ENCODE measurements at regions not wholly inside any gene's neighbourhood (a gene's known extent, or its start where the extent isn't known, plus 50 kb on each side); places are given as distances from the start of the nearest gene placed in this dataset.

DNA sequence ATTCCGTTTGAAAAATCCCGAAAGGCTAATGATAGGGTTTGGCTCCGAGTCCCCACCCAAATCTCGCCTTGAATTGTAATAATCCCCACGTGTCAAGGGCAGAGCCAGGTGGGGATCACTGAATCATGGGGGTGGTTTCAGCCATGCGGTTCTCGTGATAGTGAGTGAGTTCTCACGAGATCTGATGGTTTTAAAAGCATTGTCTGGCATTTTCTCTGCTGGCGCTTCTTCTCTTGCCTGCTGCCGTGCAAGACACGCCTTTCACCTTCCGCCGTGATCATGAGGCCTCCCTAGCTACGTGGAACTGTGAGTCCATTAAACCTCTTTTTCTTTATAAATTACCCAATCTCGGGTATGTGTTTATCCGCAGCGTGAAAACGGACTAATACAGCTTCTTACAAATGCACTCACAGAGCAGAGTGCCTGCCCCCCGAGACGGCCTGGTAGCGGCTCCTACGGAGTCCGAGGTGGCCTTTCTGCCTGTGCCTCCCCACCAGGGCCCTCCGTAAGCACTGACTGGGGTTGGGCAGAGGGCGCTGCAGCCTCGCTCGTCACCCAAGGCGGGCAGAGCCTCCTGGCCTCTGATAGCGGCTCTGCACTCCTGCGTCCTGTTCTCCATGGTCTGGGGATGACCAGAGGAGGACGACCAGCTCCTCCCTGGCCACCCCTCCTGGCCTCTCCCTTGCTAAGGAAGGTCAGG, 131.7 kb downstream of the FOXL1 start:
- DNase-seq (ENCODE audit: extremely low spot score, insufficient read length, low read depth) (no peak), FAIRE-seq (no peak)

DNA sequence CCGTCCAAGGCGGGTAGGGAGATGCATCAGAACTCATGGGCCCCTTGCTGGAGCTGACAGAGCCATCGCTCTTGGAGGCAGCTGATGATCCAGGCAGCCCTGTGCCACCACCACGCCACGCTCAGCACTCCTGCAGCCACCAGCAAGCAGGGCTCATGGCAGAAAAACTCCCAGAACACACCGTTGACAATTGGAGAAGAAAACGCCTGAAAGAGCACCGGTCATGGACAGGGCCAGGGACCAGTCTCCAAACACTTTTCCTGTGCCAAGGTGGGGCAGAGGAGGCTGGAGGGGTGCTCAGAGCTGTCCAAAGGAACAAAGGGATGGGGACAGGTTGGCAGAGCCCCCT, 132.2 kb downstream of the FOXL1 start:
- no peak for DNase-seq (ENCODE audit: extremely low spot score, insufficient read length, low read depth)
- FAIRE-seq: no peak

DNA sequence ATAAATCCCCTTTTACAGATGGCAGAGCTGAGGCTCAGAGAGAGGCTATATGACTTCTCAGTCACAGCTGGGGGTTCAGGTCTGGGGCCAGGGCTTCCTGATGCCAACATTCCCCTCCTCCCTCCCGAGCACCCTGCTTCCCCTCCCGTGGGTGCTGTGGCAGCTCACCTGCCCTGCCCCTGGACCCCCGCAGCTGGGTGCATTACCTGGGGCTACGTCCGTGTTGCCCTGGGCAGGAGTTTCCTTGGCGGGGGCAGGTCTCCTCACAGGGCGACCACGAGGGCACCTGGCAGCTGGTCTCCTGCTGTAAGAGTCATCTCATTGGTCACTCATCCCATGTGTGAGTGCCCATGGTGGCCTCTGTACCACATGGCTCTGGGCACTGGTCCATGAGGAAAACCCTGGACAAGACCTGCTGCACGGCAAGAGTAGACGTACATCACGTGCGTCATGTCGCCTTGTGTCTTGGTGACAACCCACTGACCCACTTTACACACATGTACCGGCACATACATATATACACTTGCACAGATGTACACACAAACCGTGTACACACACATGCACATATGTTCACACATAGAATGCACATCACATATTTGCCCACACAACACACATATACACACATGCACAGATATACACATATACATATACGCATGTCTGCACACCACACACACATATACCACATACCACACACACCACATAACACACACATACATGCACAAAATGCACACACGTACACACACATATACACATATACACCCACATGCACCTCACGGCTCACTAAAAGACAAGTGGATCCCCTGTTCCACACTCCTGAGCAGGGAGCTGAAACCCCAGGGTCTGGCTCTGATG, 134.0 kb downstream of the FOXL1 start:
- DNase-seq (ENCODE audit: extremely low spot score, insufficient read length, low read depth) (no peak), FAIRE-seq (no peak)

DNA sequence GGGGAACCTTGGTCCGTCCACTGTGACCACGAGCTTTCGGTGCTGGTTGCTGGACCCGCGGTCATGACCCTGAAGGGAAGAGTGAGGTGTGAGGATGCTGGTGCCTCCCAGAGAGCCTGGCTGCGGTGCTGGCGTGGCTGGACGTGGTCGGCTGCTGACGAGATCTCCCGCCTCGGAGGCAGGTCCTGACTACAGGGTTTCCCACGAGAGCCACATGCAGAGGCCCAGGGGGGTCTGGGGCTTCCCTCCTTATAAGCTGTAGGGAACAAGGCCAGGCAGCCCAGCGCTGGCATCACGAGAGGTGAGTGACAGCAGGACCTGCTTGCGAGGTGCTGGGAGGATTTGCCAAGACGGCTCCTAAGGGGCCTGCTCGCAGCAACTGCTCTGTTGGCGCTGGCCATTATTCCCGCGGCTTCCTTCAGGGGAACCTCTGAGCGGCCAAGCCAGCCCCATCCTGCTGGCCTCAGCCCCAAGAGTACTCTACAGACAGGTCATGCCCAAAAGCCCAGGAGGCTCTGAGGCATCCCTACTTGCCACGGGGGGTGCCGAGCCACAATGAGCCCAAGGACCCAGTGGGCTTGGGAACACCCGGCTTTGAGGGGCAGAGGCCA, 134.8 kb downstream of the FOXL1 start:
- DNase-seq (ENCODE audit: extremely low spot score, insufficient read length, low read depth) (no peak), FAIRE-seq (no peak)

DNA sequence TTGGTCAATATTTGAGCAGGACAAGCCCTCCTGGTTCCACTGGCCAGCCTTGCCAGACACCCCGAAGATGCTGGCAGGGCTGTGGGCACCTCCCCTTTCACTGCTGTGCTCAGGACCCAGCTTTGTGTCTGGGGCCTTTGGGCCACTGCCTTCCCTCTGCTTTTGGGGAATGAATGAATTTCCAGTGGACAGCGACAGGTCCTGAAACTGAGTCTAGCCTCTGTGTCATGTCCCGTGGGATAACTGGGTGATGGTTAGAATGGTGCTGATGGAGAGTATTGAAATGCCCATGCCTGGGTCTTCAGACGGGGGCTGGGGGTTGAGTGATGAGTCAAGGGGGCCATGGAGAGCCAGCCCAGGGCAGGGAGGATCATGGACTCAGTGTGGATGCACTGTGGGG, 135.8 kb downstream of the FOXL1 start:
- FAIRE-seq (no peak), DNase-seq (ENCODE audit: extremely low spot score, insufficient read length, low read depth) (no peak)

DNA sequence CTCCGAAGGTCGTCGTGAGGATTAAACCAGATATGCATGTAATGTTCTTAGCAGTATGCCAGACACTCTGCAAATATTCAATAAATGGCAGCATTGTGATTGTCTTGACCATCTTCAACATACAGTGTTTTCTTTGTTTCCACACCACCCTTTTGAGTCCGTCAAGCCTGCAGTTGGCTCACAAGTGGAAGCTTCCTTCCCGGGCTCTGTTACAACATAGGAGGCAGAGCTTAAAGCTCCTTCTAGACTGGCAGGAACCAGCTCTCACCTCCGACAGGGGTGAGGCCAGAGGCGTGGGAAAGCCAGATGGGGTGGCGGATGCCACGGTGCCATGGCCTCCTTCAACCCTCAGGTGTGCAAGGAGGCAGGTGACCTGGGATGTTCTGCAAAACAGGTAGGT, 138.3 kb downstream of the FOXL1 start:
- FAIRE-seq (no peak), DNase-seq (ENCODE audit: extremely low spot score, insufficient read length, low read depth) (no peak)

DNA sequence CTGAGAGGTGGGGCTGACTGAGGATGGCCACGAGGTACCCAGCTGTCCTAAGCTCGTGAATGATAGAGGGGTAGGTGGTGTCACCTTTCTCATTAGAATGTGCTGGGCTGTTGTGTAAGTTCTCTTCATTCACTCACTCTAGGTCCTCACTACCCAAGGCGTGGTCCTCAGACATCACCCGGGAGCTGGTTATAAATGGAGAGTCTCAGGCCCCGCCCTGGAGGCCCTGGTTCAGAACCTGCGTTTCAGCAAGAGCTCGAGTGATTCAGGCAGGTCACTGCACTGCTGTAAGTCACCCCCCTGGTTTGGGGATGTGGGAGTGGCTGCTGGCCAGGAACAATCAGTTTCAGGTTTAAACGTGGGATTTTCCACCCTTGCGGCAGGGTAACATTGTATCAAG, 139.8 kb downstream of the FOXL1 start:
- FAIRE-seq (peak; percentile 74), DNase-seq (ENCODE audit: extremely low spot score, insufficient read length, low read depth) (no peak)

DNA sequence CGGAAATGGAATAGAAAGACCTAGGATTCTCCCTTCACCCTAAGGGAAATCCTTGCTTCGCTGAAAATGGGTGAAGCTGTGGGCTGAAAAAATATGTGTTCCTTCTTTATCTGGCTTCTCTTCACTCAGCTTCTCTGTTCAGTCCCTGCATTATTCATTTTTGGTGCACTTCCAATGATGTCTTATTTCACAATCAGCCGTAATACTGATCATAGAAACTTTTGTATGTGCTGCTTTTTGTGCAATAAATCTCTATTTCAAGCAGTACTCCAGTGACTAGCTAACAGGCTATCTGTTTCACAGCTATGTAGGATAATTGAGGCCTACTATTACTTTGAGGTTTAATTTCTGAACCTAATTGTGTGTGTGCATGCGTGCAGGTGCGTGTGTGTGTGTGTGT, 144.6 kb downstream of the FOXL1 start:
- FAIRE-seq (no peak), DNase-seq (ENCODE audit: extremely low spot score, insufficient read length, low read depth) (no peak)

DNA sequence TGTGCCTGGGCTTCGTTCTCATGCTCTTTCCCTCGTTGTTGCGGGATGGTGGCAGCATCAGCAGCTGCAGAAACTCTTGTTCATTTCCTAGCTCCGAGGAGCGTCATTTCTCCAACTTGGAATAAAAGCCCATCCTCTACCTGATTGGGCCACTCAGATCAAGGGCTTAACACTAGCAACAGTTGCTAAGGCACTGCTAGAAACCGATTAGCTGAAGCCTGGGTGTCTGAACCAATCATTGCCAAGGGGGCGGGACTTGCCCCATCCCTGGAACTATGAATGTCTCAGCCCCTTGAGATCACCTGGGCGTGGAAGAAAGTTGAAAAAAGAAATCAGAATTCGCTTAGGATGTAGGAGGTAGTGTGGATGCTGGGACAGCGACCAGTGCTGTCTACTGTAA, 145.3 kb downstream of the FOXL1 start:
- no peak for DNase-seq (ENCODE audit: extremely low spot score, insufficient read length, low read depth)
- no peak for FAIRE-seq

DNA sequence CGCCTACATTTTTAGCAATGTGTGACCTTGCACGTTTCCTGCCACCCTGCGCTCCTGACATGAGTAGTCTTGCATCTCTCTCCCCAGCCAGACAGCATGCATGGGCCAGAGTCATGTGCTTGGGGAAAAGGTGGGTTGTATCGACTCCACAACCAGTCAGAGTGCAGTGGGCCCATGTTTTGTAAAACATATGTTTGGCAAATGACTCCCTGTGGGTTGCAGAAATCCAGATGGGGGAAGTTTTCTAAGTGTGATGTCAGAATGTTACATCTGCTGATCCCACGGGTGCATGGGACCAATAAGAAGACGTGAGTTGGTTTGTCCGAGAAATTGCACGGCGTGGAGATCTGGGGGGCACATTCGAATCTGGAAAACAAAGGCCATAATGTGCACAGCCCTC, 147.1 kb downstream of the FOXL1 start:
- FAIRE-seq (no peak), DNase-seq (ENCODE audit: extremely low spot score, insufficient read length, low read depth) (no peak)

DNA sequence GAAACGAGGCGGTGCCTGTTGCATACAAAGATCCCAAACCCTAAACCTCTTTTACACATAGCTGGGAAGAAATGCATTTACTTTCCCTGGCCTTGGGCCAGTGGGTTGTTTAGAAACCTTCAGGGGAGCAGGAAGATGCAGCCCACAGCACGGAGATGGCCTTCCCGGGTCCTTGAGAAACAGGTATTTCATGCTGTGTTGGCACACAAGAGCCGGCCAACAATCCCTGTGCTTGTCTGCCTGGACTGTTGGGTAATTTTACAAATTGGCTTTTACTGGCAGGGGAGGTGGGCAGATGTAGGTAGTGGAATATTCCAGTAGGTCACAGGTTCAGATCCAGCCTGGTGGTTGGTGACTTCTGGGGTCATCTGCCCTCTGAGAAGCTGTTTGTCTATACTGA, 148.0 kb downstream of the FOXL1 start:
- no peak for FAIRE-seq

DNA sequence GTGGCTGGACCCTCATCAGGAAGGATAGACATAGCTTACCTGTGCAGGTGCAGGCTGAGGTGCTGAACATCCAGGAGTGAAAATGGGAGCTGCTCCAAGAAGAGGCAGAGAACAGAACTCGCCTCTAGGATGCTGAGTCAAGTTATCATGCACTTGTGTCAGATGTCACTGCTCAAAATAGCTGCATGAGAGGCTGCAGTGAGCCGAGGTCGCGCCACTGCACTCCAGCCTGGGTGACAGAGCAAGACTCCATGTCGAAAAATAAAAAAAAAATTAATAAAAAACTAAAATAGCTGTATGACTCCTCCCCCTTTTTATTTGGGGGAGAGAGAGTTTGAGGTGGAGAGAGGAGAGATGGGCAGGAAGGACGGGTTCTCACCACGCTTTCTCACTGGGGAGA, 148.8 kb downstream of the FOXL1 start:
- no peak for FAIRE-seq
- DNase-seq (ENCODE audit: extremely low spot score, insufficient read length, low read depth): no peak

More for the DNA sequence above, 148.0 kb downstream of the FOXL1 start:
- DNase-seq (ENCODE audit: extremely low spot score, insufficient read length, low read depth): no peak

DNA sequence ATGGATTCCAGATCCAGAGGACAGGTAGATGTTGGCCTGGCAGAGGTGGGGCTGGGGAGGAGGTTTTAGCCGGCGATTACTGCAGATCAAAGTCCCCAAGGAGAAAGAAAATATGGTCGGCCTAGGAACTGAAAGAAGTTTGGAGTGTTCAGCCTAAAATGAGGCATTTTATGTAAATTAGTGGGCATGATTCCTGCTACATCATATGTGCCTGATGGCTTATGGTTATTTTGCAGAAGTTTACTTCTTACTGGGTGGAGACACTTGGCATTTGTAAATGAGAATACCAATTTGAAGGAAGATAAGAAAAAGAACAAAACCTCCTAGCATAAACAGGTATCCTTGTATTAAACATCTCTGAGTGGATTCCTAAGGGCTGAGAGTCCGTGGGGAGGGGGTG, 149.3 kb downstream of the FOXL1 start:
- DNase-seq (ENCODE audit: extremely low spot score, insufficient read length, low read depth) (no peak), FAIRE-seq (no peak)

DNA sequence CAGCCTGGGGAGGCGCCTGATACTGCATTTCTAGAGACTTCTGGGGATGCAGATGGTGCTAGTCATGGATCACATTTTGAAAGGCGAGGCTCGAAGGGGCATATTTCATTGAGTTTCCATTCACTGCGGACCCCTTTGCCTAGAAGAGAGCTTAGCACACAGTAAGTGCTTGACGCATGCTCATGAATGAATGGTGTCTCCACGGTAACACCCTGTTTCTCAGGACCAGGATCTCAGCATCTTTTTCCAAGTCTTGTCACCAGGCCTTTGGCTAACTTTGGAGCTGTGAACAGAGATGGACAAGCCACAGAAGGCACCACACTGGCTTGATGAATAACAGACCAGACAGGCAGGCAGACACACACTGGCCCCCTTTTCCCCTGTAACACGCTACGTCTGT, 151.3 kb downstream of the FOXL1 start:
- DNase-seq (ENCODE audit: extremely low spot score, insufficient read length, low read depth) (no peak), FAIRE-seq (no peak)

DNA sequence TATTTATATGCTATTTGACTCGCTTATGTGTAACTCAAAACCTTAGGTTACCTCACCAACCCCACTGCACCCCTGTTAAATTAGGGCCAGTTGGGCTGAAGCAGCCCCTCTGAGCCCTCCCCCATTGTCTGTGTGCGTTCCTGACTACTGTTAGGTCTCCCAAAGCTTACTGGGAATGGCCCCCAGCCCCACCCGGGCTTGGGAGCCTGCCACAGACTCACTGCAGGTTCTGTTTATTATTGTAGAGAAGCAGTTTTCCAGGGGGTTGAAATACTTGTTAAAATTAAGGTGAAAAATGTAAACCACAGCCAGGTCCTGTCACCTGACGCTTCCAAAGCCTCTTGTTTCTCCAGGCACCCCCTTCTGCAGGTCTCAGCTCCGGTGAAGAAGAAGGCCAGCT, 151.7 kb downstream of the FOXL1 start:
- FAIRE-seq (no peak), DNase-seq (ENCODE audit: extremely low spot score, insufficient read length, low read depth) (no peak)

DNA sequence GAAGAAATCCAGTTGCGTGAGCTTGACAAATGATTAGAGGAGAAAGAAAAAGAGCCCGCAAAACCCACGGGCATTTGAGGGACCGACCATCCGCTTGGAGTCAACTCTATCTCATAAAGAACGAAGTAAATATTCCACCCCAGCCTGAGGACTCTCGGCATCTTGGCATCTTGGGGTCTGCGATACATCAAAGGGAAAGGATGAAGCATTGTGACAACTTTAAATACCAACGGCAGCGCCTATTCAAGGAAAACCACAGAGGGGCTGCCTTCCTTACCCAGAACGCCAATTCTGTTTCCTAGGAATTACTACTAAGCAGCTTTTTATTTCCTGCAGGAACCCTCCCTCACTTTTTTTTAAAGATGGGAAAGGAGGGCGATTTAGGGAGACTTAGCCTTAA, 152.2 kb downstream of the FOXL1 start:
- FAIRE-seq (no peak), DNase-seq (ENCODE audit: extremely low spot score, insufficient read length, low read depth) (no peak)

DNA sequence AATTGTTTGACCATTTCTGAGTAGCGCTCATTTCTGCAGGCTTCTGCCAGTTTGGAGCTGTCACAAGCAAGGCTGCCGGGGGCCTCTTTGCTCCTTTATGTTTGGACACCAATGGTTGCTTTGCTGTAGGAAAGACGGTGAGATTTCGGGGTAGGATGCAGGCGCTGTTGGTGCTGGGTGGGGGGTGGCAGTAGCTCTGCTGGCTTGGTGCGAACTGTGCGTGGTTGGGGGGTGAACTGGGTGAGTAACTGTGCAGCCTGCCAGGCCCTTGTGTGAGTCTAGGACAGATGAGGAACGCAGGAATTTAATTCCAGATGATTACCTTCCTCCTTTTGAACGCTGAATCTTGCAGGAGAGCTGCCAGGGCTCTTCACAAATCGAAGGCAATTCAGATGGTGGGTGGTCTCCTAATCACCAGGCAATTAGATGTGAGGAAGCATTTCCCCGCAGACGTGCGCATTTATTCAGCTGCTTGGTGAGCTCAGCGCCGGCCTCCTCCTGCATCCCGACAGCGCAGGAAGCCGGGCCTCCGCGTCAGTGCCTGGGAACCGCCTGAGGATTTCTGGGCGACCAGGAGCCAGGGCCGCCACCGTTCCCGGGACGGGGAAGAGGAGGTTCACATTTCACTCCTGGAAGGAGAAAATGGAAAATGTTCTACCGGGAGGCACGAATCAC, 154.4 kb downstream of the FOXL1 start:
- DNase-seq (ENCODE audit: extremely low spot score, insufficient read length, low read depth): no peak
- FAIRE-seq: no peak

DNA sequence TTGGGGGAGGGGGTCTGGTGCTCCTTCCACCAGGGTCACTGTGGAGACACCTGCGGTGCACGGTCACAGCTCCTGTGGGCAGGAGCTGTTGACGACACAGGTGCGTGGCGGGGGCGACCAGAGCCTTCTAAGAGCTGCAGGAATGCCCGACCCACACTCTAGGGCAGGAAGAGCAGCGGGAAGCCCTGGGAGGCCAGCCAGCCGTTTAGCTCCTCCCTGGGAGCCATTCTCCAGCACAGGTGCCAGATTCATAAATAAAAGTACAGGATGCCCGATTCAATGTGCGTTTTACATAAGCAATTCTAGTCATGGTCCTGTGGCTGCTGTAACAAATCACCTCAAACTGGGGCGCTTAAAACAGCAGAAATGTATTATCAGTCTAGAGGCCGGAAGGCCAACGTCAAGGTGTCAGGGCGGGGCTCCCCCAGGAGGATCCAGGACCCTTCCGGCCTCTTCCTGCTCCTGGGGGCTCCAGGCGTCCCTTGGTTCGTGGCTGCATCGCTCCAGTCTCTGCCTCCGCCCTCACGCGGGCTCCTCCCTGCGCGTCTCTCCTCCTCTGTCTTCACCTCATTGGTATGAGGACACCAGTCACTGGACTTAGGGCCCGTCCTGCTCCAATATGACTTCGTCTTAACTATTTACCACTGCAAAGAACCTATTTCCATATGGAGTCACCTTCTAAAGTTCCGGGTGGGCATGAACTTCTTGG, 155.4 kb downstream of the FOXL1 start:
- DNase-seq (ENCODE audit: extremely low spot score, insufficient read length, low read depth) (no peak), FAIRE-seq (no peak)

DNA sequence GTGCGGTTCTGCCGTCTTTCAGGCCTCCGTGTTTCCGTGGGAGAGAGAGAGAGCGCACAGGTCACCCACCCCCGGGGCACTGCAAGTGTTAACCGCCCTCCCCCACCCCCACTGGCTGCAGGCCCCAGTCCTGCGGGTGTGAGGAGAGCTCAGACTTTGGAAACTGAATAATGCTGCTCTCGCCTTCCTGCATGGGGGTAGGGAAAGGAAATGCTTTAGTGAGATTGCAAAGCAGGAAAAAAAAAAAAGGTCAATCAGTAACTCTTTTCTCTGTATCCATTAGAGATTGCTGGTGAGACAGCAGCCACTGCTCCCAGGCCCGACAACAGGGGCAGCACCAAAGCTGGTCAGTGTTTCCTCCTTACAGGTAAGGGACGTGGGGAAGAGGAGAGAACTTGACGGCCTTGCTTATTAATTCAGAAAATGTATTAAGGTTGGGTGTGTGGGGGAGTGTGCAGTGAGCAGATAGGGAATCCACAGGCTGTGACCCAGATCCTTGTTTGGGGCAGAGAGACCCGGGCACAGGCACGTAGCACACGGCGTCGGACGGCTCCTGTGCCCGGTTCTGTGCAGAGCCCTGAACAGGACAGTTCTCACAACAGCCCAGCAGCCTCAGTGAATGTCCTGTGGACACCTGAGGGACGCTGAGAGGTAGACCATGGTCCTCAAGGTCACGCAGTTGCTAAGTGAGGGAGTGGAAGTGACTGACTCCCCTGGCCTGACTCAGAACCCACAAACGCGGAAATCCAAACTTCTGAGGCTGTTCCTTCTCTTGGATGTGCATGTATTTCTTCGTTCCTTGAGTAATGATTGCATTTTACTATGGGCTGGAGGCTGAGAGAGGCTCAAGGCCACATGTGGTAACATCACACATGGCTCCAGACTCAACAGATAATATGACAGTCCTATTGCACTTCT, 156.5 kb downstream of the FOXL1 start:
- no peak for FAIRE-seq
- DNase-seq (ENCODE audit: extremely low spot score, insufficient read length, low read depth): no peak

All from GM18507 (cell line).